Astrocyte of the spinal cord (primary cell): ENCODE measurements at regions not wholly inside any gene's neighbourhood (a gene's known extent, or its start where the extent isn't known, plus 50 kb on each side); places are given as distances from the start of the nearest gene placed in this dataset.
A peak's percentile ranks its signal among the peaks of the same experiment; 100 is the strongest.

ENCODE experiments used
- DNase-seq: peaks from one replicate; pipeline ENCODE4 v3.0.0; 2011; ENCODE audit warnings: low read depth, low spot score
- H3K4me3 ChIP-seq: 2 replicates; pipeline ENCODE4 v1.5.1; 2011; ENCODE audit warnings: low read depth, mild to moderate bottlenecking, low read length, moderate library complexity
- in situ Hi-C: cut with HindIII; loops from 2 replicates; pipeline ENCODE4 v1.10.0; 2017; ENCODE audit warnings: low sequenced_read_pairs
- TF ChIP-seq, protein P1 (sequence below): IDR thresholded peaks from 2 replicates; pipeline ENCODE4 v1.5.1; 2012; ENCODE audit warnings: low read depth, mild to moderate bottlenecking, low read length, inconsistent platforms

DNA sequence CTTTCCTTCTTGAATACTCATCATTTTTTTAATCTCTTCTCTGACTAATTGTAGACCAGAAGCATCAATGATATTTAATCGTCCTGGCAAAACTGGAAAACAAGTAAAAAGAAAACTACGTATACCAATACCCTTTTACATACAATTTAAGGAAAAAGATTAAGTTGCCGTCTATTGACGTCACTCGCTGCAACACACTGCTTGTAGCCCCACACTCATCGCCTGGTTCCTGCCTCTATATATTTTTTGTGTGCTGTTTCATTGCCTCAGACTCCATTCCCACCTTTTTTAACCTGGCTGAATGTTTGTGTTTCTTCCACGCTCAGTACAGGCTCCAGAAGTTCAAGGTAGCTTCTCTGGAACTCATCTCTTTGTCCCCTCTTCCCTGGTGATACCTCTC, 536.2 kb downstream of the METTL4 start:
- no peak overlapping the region for H3K4me3 ChIP-seq
- TF ChIP-seq, protein P1, sequence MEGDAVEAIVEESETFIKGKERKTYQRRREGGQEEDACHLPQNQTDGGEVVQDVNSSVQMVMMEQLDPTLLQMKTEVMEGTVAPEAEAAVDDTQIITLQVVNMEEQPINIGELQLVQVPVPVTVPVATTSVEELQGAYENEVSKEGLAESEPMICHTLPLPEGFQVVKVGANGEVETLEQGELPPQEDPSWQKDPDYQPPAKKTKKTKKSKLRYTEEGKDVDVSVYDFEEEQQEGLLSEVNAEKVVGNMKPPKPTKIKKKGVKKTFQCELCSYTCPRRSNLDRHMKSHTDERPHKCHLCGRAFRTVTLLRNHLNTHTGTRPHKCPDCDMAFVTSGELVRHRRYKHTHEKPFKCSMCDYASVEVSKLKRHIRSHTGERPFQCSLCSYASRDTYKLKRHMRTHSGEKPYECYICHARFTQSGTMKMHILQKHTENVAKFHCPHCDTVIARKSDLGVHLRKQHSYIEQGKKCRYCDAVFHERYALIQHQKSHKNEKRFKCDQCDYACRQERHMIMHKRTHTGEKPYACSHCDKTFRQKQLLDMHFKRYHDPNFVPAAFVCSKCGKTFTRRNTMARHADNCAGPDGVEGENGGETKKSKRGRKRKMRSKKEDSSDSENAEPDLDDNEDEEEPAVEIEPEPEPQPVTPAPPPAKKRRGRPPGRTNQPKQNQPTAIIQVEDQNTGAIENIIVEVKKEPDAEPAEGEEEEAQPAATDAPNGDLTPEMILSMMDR: no peak
- no peak for DNase-seq
- in situ Hi-C loops: no loop called here

DNA sequence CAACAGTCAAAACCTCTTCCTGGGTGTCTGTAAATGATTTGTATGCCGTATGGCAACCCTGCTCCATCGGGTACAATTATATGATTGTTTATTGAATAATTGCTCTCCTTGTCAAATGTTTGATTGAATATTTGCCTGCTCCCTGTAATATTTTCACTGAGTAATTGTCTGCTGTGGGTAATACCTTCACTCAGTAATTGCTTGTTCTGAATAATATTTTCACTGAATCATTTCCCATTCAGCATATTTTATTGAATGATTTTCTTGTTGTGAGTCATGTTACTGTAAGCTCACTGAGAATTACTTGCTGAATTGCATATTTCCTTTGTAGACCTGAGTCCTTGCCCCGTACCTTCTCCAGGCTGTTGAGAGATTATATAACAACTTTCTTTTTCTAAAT, 535.2 kb downstream of the METTL4 start:
- TF ChIP-seq, protein P1: no peak
- in situ Hi-C loops: no loop called here
- no peak overlapping the region for H3K4me3 ChIP-seq
- peak; percentile 28 for DNase-seq

DNA sequence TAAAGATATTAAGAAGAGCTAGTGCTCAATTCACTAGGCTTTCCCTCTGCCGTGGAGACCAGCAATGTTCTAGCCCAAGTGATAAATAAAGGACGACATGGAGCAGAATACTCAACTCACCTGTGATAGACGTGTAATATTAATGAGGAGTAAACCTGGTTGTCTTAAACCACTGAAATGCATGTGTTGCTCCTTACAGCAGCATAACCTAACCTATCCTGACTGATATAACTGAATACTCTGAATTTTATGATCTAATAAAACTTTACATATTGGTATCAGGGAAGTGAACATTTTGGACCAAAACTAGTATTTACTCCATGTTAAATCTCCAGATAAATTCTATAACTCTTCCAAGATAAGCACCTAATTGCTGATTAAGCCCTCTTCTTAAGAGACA, 531.0 kb downstream of the METTL4 start:
- no peak overlapping the region for H3K4me3 ChIP-seq
- DNase-seq: no peak
- TF ChIP-seq, protein P1: no peak
- in situ Hi-C loops: no loop called here

DNA sequence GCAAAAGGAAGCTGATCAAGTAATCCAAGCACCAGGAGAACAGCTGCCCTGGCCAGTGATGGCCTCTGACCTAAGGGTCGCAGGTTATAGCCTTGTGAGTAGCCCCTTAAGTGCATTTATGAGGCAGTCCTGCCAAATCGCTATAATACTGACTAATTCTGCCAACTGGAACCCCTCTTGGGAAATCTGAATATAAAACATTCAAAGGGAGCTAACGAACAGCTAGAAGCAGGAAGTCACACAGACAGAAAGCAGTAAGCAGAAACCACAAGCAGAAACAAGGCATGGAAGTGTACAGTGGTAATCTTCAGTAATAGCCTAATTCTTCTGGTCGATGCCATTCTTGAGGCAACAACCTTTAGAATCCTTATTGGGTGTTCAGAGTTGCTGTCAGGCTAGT, 521.3 kb downstream of the METTL4 start:
- DNase-seq: peak; percentile 53
- in situ Hi-C loops: no loop called here
- H3K4me3 ChIP-seq: no peak overlapping the region
- TF ChIP-seq, protein P1: no peak

DNA sequence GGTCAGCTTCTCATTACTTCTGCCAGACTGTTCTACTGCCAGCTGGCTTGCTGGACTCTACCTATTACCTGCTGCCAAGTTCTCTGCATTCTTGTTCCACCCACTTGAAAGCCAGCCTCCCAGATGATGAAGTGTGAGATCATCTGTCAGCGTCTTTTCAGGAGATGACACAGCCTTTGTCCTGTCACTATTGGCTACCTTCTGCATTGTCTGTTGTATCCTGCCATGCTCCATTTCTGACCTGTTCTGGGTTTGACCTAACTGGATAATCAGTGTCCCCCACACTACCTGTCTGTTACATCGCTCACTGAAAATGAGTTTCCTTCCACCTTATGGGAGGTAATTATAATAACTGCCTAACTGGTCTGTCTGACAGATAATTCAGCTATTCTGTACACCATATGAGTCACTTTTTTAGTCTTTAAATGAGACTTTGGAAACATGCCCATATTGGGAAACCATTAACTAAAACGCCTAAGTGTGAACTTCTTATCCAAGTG, 520.6 kb downstream of the METTL4 start:
- TF ChIP-seq, protein P1: no peak

DNA sequence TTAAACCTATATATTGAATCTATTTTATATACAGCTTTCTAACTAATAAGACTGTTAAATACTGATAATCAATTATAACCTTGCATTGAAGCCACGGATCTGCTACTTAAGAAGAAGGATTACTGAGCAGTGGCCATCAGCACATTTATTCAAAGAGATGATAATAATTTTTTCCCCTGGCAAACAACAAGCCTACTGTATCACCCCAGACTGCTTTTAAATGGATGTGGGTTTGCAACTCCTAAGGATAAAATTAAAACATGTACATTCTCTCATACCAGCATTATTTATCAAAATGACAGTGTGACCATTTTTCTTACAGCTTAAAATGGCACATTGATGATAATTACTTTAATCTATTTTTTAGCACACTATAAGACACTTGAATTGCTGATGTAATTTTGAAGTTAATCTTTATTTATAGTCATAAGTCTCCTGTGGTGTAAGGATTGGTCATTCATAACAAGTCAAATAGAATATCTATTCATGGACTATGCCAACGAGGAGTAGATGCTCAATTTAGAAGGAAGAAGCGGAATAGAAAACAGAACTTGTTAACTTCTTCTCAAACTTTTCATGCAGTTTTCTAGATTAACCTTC, 517.7 kb downstream of the METTL4 start:
- DNase-seq: no peak
- TF ChIP-seq, protein P1: no peak
- H3K4me3 ChIP-seq: no peak overlapping the region
- in situ Hi-C loops: no loop called here

More for the DNA sequence above, 520.6 kb downstream of the METTL4 start:
- no peak overlapping the region for H3K4me3 ChIP-seq
- DNase-seq: peak; percentile 4
- in situ Hi-C loops: no loop called here

DNA sequence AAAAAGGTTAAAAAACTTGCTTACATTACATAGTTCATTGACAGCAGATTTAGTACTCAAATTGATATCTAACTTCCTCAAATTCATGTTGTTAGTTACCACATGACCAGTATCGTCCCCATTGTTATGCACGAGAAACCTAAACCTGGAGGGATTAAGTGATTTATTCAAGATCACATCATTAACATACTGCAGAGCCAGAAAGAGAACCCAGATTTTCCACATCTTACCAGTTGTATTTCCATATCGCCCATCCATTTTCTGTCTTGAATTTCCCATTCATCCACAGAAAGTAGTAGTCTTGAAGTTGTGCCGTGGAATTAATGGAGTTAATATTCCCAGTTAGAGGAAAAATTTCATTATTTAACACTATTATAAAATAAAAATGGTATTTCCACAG, 512.0 kb downstream of the METTL4 start:
- DNase-seq: no peak
- TF ChIP-seq, protein P1: no peak
- H3K4me3 ChIP-seq: no peak overlapping the region
- in situ Hi-C loops: no loop called here
